DMS53 (cell line): ENCODE measurements at regions not wholly inside any gene's neighbourhood (a gene's known extent, or its start where the extent isn't known, plus 50 kb on each side); places are given as distances from the start of the nearest gene placed in this dataset.

Source experiments
- DNase-seq: peaks from one replicate; lab custom pipeline; 2025; lab: John Stamatoyannopoulos, UW

- DNase-seq: no peak
Observed at GRCh38 chr15:99509686-99510461, 55.9 kb upstream of the MEF2A start.

DNA sequence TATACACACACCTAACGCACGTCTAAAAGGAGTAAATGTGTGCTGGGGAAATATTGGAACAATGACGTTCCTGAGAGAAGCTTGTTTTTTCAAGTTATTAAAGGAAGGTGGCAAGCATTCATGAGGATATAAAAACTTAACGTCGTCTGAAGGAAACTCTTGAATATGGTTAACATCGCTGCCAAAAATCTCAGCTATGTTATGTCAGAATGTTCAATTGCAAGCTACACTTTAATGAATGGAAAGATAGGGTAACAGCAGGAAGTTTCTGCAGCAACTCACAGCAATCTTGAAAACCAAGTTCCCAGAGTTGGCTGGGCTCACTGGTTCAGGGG lies 54.3 kb upstream of the MEF2A start:
- DNase-seq: no peak

DNA sequence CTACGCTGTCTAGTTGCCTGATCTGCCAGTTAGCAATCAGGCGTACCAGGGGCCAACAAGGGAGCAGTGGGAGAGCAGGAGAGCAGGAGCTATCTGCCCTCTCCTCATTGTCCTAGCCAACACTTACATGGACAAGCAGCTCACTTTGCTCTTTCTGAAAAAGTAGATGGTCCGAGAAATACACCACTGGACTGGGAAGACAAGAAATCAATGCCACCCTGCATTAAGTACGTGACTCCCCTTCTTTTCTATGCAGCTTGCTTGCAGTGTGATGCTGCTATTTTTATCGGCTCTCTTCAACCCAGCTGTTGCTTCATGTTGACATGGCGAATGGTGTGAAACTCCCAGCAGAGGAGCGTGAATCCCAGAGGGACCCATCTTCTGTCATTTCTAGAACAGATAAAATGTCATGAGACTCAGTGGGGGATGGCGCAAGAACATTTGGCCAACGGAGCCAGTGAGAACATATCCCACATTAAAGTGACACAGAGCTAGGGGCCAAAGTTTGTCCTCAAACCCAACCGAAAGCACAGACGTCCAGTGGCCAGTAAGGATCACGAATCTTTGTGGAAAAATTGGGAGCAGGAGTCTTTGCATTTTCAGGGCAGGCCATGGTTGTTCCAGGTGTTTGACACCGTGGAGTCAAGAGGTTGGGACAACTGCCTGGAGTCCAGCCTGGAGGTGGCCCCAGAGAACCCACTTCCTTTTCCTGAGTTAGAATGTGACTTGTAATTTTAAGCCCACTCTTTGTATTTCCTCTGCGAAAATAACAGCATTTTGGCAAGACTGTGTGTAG lies 53.7 kb upstream of the MEF2A start:
- DNase-seq: no peak

DNA sequence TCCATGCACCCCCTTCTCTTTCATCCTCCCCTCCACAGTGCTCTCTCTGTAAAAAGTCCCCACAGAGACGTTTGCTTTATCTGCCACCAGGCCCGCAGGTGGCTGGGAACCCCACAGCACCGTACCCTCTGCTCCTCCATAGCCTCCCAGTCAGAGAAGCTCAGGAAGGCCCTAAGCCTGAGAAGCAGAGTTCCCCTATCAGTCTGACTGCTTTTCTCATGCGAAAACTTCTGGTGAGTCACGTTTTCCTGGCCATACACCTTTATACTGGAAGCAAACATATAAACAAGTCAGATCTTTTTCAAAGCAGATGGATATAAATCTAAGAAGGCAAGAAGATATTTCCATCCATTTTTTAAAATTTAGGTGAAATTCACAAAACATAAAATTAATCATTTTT lies 51.5 kb upstream of the MEF2A start:
- no peak for DNase-seq
